NCI-H510A treated with DMSO at 0.1 percent for 48 hours (cell line): ENCODE measurements at regions not wholly inside any gene's neighbourhood (a gene's known extent, or its start where the extent isn't known, plus 50 kb on each side); places are given as distances from the start of the nearest gene placed in this dataset.
A peak's percentile ranks its signal among the peaks of the same experiment; 100 is the strongest.
"Not testable (repeated sequence)": the region's sequence is repeated elsewhere in the genome, so short reads cannot be mapped to it uniquely, and the experiment has no call there.

ENCODE experiments used
- DNase-seq: peaks from one replicate; lab custom pipeline; 2025; lab: John Stamatoyannopoulos, UW

DNA sequence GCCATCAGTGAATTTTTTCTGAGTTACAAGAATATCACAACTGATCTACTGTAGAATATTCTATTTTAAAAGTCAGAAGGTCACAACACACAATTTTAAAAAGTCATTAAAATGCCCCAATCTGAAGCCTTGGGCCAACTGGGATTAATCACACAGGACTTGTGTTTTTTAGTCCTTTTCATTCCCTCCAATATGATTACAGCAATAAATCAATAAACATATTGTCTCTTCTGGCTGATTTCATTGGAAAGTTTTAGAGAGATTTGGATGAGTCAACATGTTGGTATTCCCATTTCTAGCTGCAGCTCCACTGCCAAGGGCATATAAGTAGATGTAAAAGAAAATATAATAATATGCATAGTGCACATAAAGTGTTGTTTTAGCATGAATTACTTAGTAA, 85.8 kb downstream of the NIBAN1 start:
- no peak for DNase-seq

DNA sequence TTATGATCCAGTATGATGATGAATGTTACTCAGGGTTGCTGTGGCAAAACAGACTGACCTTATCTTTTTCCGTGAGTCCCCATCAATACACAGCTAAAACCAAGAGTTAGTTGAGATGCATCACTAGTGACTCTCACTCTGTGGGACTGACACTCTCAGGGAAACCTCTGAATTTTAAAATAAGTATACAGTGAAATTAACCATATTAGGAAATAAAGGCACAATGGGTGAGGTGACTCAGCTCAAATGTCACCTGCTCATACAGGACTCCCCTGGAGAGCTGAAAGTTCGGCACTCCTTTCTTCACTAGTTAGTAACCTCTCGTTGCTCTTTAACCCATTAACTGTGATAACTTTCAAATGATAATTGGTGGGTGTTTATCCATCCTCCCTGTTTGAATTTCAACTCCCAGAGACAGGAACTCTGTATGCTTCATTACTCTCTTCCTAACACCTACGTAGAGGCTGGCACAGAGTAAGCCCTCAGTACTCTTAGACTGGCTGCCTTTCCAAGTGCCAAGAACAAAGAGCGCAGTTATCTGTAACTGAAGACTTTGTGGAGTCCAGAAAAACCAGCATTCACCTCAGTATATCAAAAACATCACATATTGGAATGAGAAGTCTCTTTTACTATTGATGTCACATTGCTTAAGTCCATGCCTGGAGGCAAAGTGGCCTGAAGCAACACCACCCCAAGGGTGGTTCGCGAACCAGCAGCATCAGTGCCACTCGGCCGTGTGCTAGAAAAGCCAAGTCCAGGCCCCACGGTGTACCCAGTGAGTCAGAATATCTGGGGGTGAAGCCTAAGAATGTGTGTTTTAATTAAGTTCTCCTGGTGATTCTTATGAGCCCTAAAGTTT, 91.1 kb downstream of the NIBAN1 start:
- no peak for DNase-seq

GRCh38 chr1:184881941-184882913, 92.1 kb downstream of the NIBAN1 start:
- DNase-seq: no peak

- no peak for DNase-seq
Observed at GRCh38 chr1:184879876-184880557, 94.3 kb downstream of the NIBAN1 start.

- DNase-seq: no peak
Observed at GRCh38 chr1:184878602-184879001, 95.7 kb downstream of the NIBAN1 start.

GRCh38 chr1:184878002-184878401, 96.3 kb downstream of the NIBAN1 start:
- DNase-seq: peak; percentile 85

DNA sequence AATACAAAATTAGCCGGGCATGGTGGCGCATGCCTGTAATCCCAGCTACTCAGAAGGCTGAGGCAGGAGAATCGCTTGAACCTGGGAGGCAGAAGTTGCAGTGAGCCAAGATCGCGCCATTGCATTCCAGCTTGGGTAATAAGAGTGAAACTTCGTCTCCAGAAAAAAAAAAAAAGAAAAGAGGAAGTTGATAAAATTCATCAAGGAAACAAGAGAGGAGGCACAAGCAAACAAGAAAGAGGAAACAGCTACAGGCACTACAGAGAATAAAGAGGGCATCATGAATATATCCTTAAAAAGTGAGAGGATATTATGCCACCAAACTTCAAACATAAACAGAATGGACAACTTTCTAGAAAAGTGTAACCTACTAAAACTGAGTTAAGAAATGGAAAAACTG, 98.3 kb downstream of the NIBAN1 start:
- DNase-seq: not testable (repeated sequence)

GRCh38 chr1:184875218-184875617, 99.1 kb downstream of the NIBAN1 start:
- DNase-seq: no peak

DNA sequence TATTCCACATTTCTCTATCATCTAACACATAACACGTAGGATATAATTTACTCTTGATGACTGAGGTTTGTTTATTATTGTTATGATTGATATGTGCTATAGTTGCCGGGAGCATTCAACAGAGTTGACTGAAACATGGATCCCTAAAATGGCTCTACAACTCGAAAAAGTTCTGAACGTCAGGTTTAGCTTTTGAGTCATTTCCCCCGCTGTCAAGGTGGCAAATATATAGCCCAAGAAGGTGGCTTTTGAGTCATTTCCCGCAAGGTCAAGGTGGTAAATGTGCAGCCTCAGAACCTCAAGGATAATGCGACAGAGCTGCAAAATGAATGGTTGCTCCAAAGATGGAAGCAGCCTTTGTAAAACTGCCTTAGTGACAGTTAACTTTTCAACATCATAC, 104.0 kb downstream of the NIBAN1 start:
- no peak for DNase-seq

- no peak for DNase-seq
Observed at GRCh38 chr1:184867866-184868689, 106.2 kb downstream of the NIBAN1 start.

DNA sequence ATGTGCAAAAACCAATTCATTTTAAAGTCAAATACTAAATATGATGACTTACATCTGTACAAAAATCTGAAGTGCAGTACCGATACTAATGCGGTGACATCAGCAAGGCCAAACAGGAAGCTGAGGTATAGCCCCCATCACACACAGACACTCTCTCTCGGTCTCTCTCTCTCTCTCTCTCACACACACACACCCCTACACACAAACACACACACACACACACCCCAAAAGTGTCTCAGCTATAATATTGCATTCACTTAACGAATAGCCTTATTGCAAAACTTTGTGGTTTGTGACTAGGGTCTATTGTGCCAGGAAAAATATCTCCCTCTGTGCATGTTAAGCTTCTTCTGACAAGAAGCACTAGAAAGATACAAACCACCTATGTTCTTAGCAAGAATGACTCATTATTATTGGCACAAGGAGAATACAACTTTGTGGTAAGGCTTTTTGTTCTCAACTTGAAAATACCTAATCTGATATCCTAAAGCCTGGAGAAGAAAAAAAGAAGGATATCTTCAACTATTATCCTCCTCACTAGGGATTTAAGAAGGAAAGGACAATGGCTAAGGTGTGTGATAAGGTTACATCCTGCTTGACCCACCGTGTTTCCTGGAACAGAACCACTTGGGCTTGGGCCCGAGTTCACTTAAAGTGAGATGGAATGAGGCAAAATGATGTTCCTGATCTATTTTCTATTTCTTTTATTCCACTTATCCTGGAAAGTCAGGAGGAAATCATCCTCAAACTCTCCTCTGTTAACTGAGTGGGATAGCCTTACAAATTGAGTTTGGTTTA, 107.1 kb downstream of the NIBAN1 start:
- no peak for DNase-seq

GRCh38 chr1:184866586-184866985, 107.7 kb downstream of the NIBAN1 start:
- no peak for DNase-seq

GRCh38 chr1:184865831-184866230, 108.5 kb downstream of the NIBAN1 start:
- no peak for DNase-seq

DNA sequence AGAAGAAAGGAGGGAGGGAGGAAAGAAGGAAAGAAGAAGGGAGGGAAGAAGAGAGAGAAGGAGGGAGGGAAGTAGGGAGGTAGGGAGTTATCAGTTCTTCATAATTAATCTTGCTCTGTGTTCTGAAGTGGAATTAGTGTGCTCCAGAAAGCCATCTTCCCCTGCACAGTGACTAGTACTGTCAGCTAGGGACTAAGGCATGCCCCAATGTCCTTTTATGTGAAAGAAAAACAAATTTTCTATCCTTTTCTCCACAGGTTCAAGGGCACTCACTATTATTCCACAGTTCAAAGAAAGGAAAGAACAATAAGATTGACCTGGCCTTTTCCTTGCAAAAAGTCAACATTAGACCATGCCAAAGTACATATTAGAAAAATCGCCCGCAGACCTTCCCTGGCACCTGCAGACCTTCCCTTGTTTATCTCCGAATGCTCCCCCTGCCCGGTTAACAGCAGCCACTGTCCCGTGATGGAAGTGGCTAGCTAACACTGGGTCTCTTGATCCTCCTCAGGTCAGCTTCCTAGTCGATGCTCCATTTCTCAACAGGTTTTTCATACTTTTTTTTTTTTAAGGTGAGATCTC, 107.2 kb upstream of the EDEM3 start:
- no peak for DNase-seq

GRCh38 chr1:184860985-184861754, 106.5 kb upstream of the EDEM3 start:
- no peak for DNase-seq

- DNase-seq: no peak
Observed at GRCh38 chr1:184860535-184860934, 105.9 kb upstream of the EDEM3 start.

- no peak for DNase-seq
Observed at GRCh38 chr1:184859381-184860105, 104.9 kb upstream of the EDEM3 start.

DNA sequence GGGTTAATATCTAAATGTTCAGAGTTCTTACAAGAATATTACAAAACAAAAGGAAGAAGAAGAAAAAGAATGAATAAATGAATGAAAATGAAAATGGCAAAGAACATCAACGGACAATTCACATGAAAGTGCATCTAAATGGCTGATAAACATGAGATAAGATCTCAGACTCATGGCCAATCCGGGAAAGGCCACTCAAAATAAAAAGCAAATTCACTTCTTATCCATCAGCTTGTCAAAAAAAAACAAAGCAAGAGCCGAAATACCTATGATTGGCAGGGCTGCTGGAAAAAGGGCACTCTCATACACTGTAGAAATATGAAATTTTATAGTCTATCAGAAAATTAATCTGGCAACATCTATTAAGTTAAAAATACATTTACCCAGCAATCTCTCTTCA, 103.6 kb upstream of the EDEM3 start:
- no peak for DNase-seq
